GM21723 (cell line): ENCODE measurements at regions not wholly inside any gene's neighbourhood (a gene's known extent, or its start where the extent isn't known, plus 50 kb on each side); places are given as distances from the start of the nearest gene placed in this dataset.
"Not testable (repeated sequence)": the region's sequence is repeated elsewhere in the genome, so short reads cannot be mapped to it uniquely, and the experiment has no call there.

ENCODE experiments used
- ATAC-seq: cut with Tn5 transposase; IDR thresholded peaks from one replicate; pipeline ENCODE4 v1.9.1; 2021; ENCODE audit warnings: mild to moderate bottlenecking, moderate library complexity; ENCODE audit not compliant: unreplicated experiment

DNA sequence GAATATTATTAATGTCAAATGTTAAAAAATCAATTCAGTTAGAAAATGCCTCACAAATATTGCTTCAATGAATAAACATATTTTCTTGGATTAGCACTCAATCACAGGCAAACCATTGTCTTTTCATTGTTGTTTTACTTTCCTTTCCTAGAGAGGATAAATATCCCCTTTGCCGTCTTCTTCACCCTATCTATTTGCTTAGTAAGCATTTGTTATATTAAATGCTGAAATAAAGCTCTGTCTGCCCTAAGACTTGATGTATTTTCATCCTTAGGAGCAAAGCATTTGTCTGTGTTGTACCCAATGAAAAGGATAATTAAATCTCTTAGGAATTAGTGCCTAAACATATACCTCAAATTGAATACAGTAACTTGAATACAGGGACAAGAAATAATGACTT is 1071.2 kb upstream of the GYPC start:
- ATAC-seq = no peak

DNA sequence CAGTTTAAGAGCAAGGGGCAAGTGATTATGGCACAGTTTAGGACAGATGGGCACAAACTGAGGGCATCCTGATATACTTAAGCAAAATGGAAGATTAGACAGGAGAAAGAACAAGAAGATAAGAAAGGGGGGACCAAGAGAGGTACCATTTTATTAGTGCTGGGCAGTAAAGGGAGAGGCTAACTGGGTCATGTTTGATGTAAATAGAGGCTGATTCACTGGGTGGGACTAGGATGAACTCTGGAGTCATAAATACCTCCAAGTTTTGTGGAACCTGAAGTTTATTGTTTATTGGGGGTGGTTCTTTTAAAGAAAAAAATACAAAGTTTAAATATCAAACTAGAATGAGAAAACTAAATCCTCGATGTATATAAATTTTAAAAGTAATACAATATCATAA is 1067.2 kb upstream of the GYPC start:
- ATAC-seq = no peak

DNA sequence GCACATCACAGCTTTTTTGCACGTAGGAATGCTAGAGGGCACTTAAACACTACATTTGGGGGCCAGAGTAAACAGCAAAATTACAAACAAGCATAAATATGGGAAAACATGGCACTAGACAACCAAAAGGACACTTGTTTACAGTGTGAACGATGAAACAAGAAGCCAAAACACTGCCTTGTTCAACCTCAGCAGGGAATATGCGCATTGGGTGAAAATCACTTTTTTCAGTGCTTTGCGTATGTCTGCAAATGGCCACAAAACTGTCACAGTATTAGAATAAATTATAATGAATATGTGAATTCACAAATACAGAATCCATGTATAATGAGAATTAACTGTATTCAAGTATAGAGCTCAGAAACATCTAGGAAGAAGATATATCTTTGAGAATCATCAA is 1064.0 kb upstream of the GYPC start:
- ATAC-seq = no peak

DNA sequence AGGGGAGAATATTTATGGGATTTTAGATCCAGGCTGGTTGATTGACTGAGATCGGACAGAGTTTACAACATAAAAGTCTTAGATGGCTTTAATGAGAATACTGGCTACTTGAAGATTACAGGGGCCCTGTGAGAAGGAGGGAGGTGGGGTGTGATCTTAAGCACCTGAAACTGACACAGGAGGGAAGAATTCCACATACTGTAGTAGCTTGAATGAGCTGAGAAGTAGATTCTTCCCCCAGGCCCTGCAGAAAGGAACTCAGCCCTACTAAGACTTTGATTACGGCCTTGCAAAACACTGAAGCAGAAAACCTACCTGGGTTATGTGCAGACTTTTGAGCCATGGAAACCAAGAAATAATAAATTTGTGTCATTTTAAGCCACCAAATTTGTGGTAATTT is 1062.9 kb upstream of the GYPC start:
- no peak for ATAC-seq

DNA sequence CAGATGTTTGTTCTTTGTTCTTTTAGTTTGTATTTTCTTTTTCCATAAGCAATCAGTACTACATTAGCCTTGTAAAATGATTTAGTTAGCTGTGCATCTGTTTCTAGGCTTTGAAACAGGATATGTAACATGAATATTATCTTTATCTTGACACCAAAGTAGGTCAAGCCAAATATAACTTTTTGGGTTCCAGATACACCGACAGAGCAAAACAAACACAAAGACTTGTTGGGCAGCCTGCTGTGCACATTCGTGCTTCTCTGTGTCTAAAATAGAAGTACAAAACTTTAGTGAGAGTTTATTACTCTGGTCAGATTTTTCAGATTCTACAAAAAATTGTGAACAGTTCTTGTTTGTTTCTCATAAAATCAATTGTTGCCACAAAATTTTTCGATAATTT is 1059.3 kb upstream of the GYPC start:
- ATAC-seq = no peak

DNA sequence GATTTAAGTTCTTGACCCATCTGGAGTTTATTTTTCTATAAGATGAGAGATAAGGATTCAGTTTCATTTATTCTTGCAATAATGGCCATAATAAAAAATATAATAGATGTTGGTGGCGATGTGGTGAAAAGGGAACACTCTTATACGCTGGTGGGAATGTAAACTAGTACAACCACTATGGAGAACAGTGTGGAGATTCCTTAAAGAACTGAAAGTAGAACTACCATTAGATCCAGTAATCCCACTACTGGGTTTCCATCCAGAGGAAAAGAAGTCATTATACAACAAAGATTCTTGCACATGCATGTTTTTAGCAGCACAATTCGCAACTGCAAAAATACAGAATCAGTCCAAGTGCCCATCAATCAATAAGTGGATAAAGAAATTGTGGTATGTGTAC is 1040.5 kb upstream of the GYPC start:
- no peak for ATAC-seq

DNA sequence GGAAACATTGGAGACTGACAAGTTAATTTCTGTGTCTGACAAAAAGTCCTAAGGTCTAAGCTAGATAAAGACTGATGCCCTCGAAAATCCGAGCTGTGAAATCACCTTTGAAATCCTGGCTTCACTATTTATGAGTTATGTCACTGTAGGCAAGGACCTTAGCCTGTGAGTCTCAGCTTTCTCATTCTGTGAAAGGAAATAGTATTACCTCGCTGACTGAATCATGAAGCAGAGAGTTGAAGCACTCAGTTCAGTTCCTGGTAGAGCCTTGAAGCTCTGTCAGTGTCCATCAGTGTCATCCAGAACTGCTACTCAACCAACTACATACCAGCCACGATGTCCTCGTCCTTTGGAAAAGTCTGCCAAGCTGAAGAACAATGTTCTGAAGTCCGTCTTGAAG is 1025.6 kb upstream of the GYPC start:
- no peak for ATAC-seq

DNA sequence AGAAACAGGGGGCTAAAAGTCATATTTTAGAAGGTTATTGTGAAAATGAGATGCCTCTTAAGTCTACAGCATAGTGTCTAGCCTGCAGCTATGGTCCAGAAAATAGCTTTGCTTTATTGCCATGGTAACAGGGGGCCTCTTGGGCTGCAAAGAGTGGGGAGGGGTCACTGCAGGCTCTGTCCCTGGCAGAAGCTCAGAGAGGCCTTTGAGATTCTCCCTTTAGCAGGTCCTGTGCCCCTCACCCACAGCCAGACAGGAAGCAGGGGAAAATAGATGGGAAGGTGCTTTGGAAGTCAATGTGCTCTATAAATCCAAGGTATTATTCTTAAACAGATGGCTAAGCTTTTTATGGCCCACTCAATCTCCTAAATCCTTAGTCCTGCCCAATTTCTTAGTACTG is 1021.3 kb upstream of the GYPC start:
- ATAC-seq = no peak

DNA sequence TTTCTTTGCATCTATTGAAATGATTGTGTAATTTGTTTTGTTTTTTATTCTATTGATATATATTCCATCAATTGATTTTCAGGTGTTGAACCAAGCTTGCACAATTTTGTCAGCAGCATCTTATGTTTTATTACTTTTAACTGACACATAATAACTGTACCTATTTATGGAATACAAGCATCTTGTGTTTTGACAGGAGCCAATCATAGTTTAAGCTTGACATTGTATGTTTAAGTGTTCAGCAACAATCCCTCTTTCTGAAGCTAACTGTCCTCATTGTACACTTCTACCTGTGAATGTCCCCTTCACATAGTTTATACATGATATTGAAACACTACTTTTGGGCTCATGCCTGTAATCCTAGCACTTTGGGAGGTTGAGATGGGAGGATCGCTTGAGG is 1017.6 kb upstream of the GYPC start:
- no peak for ATAC-seq

DNA sequence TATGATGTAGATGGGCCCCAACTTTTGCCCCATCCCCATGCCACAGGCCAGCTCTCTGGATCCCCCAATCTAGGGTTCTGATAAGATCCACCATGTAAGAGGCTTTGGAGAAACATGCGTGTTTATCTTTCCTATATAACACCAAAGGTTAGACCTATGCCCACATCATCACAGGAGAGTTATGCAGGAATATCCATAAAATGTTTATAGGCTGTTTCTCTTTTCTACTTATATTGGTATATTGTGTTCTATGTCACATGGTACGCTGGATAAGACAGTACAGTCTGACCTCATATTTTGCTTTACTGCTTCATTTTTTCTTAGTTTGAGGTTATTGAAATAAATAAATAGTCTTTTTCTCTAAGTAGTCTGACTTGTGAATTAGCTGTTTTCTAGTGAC is 1013.9 kb upstream of the GYPC start:
- ATAC-seq = no peak

DNA sequence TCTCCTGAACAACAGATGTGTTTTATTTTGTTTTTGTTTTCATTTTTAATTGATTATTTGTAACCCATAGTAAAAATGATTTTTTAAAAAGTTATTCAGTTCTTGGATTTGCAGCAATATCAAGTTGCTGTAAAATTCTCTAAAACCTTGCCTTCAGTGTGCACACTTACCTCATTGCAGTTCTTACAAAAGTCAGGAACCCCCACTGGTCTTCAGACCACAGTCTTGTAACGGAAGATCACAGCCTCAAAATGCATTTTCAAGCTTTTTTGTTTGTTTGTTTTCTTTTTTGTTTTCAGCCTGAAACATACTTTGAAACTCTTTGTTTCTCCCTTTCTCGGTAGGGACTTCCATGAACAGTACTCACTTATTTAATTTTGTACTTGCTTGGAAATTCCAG is 1012.8 kb upstream of the GYPC start:
- no peak for ATAC-seq

DNA sequence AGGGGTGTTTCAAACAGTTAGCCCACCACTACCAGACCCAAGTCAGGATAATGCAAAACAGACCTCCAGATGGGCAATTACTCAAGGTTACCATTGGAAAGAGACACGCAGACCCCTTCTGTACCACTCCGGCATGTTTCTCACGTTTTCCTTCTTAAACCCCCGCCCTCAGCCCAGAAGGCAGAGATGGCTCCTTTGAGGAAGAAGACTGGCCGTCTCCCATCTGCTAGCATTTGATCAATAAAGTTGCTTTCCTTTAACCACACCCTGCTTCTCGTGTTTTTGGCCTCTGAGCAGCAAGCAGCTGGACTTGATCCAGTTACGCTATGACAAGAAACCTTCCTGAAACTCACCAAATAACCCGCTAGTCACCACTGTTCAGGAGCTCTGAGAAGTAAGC is 1012.4 kb upstream of the GYPC start:
- no peak for ATAC-seq

DNA sequence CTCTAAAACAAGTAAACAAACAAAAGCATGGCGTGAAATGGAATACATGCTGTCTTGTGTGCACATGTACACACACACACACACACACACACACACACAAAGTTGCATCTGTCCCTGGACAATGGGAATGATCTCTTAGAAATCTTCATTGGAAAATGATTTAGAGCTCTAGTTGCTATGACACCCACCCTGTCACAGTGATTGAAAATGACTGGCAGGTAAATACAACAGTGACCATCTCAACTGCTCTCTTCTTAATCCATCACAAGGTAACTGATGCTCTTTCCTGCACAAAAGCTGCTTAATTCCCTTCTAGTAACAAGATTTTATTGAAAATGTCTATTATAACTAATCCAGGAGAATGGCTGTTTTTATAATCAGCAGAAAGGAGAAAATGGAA is 1011.7 kb upstream of the GYPC start:
- no peak for ATAC-seq

DNA sequence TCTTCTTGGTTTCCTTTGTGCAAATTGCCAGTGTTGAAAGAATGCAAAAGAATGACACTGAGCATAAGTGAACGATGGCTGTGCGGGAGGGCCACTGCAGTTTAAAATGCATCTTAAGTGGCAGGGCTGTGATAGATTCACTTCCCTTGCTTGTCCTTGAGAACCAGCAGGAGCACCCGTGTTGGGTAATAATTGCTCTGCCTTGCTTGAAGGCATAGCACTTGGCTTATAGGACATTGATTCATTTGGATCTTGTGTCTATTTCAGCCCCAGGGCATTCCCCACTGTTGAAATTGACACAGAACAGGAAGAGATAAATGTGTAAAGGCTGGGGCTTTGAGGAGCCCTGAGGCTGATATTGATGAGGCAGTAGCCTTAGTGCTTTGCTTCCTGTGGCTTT is 1003.7 kb upstream of the GYPC start:
- ATAC-seq = no peak

DNA sequence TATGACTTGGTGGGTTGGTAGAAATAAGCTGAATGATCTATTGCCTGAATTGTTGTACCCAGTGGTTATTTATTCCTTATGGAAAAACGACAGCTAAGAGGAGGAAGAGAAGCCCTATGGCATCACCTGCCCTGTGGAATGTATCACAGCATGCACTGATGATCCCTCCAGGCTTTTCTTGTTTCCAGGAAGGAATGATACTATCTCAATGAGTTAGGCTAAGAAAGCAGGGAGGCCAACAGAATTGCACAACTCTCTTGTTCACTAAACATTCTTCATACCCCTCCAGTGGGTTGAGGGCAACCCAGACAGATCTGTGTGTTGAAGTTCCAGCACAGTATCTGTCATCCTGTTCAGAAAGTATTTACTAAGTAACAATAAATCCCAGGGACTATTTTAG is 1001.7 kb upstream of the GYPC start:
- no peak for ATAC-seq

DNA sequence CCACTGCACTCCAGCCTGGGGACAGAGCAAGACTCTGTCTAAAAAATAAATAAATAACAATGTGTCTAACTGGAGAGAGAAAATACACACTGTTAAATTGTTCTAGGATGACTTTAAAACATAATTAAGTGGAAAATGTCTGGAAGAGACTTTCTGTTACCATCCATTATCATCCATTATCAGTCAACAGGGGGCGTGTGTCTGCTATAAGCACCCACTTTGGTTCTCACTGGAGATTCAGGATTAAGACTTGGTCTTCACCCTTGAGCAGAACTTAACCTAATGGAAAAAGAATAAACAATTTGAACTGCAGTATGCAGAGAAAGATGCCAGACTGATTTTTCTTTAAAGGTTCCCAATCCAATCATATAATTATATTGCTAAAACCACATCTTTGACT is 999.8 kb upstream of the GYPC start:
- ATAC-seq = no peak

DNA sequence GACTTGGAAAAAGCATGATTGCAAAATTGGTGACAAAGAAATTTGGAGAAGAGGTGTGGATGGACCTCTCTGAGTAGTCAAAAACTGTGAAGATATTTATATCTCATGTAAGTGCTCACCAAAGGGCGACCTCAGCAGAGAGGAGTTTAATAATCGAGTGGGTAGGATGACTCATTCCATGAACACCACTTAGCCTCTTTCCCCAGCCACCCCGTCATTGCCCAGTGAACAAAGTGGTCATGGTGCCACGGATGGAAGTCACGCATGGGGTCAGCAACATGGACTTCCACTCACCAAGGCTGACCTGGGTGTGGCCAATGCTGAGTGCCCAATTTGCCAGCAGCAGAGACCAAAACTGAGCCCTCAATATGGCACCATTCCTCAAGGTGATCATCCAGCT is 997.4 kb upstream of the GYPC start:
- ATAC-seq = no peak

DNA sequence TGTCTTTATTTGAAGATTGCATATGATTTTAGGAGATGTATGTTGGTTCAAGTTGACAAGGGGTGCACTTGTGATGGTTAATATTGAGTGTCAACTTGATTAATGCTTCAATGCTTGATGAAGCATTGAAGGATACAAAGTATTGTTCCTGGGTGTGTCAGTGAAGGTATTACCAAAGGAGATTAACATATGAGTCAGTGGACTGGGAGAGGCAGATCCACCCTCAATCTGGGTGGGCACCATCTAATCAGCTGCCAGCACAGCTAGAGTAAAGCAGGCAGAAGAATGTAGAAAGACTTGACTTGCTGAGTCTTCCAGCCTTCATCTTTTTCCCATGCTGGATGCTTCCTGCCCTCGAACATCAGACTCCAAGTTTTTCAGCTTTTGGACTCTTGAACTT is 995.6 kb upstream of the GYPC start:
- ATAC-seq = not testable (repeated sequence)

DNA sequence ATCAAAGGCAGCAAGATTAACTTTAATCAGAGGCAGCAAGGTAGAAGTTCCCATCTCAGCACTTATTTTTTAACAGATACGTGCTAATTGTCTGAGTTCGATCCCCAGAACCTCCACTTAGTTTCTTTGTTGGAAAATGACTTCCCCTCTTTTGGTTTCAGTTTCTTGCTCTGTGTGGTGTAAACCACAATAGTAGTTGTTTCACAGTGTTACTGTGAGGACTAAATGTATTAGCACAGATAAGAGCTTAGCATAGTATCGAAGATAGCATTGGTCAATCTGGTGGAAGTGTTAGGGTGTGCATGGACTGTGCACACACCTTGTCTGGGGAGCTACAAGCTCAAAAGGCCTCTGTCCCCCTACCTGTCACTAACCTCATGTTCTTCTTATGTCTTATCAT is 988.3 kb upstream of the GYPC start:
- ATAC-seq = no peak

DNA sequence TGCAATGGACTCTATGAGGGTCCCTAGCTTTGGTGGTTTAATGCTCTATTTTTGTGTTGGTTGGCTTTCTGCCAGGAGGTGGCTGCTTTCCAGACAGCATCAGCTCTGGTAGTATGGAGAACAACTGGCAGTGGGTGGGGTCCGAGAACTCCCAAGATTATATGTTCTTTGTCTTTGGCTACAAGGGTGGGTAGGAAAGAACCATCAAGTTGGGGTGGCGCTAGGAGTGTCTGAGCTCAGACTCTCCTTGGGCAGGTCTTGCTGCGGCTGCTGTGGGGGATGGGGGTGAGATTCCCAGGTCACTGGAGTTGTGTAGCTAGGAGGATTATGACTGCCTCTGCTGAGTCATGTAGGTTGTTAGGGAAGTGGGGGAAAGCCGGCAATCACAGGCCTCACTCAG is 976.1 kb upstream of the GYPC start:
- no peak for ATAC-seq

DNA sequence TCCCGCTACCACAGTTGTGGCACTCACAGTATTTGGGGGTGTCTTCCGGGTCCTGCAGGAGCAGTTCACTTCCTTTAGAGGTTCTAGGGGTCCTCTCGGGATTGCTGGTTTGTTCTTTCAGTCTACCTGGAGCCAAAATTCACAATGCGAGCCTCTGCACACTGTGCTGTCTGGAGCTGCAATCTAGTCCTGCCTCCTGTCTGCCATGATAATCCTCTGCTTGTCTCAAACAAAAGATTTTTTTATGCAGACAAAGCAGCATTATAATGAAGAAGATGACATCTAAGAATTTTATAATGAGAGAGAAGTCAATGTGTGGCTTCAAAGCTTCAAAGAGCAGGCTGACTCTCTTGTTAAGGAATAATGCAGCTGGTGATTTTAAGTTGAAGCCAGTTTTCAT is 975.1 kb upstream of the GYPC start:
- no peak for ATAC-seq

DNA sequence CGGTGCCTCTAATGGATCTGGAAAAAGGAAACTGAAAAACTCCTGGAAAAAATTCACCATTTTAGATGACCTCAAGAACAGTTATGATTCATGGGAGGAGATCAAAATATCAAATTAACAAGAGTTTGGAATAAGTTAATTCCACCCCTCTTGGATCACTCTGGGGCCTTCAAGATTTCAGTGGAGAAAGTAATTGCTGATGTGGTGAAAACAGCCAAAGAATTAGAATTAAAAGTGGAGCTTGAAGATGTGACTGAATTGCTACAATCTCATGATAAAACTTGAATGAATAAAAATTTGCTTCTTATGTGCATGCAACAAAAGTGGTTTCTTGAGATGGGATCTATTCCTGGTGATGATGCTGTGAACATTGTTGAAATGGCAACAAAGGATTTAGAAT is 974.4 kb upstream of the GYPC start:
- no peak for ATAC-seq

DNA sequence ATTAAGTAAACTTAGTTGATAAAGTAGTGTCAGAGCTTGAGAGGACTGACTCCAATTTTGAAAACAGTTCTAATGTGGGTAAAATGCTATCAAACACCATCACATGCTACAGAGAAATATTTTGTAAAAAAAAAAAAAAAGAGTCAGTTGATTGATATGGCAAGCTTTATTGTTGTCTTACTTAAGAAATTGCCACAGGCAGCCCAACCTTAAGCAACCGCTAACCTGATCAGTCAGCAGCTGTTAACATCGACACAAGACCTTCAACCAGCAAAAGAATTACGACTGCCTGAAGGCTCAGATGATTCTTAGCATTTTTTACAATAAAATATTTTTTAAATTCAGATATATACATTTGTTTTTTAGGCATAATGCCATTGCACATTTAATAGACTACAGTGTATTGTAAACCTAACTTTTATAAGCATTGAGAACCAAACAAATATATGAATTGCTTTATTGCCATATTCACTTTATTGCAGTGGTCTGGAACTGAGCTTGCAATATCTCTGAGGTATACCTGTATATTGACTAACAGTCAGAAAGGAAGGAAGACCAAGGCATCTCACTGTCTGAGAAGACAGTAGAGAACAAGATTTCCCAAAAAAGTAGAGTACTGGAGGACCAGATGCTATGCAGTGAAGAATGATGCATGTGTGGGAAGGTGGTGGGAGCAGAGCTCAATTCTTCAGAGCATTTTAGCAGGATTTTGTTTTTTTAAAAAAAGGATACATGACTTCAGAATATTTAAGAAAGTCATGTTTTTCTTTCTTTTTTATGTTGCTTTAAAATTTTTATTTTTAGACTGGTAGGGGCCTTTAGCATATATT is 973.8 kb upstream of the GYPC start:
- no peak for ATAC-seq
